ENCODE measurements at regions not wholly inside any gene's neighbourhood (a gene's known extent, or its start where the extent isn't known, plus 50 kb on each side); places are given as distances from the start of the nearest gene placed in this dataset.
"Not testable (repeated sequence)": the region's sequence is repeated elsewhere in the genome, so short reads cannot be mapped to it uniquely, and the experiment has no call there.

GRCh38 chr20:51945881-51946280, 143.6 kb upstream of the SALL4 start:
- Mint-ChIP-seq H3K4me3 (peak overlapping the region; percentile 25), H3K9me3 (no peaks in the 10 kb centered on the region), H3K27me3 (ENCODE audit: low read depth) (no peaks in the 10 kb centered on the region), H3K36me3 (ENCODE audit: low read depth) (no peaks in the 10 kb centered on the region), H3K27ac (ENCODE audit: unreplicated experiment) (peak overlapping the region; percentile 57), H3K4me1 (peaks cover 32% of the 10 kb centered on the region)
- TF ChIP-seq CTCF (conservative IDR thresholded peaks at IDR 0.05): no peak
- DNase-seq (ENCODE audit: low read depth, low spot score): no peak

GRCh38 chr20:51945177-51945576, 142.9 kb upstream of the SALL4 start:
- DNase-seq (ENCODE audit: low read depth, low spot score): no peak
- TF ChIP-seq CTCF (conservative IDR thresholded peaks at IDR 0.05): no peak
- Mint-ChIP-seq H3K27me3 (ENCODE audit: low read depth) (no peaks in the 10 kb centered on the region), H3K9me3 (no peaks in the 10 kb centered on the region), H3K36me3 (ENCODE audit: low read depth) (no peaks in the 10 kb centered on the region), H3K4me1 (peaks cover 30% of the 10 kb centered on the region), H3K27ac (ENCODE audit: unreplicated experiment) (no peak overlapping the region), H3K4me3 (no peak overlapping the region)

- H3K9me3 Mint-ChIP-seq: no peaks in the 10 kb centered on the region
- no peak overlapping the region for H3K27ac Mint-ChIP-seq (ENCODE audit: unreplicated experiment)
- H3K36me3 Mint-ChIP-seq (ENCODE audit: low read depth): no peaks in the 10 kb centered on the region
- no peak for DNase-seq (ENCODE audit: low read depth, low spot score)
- no peaks in the 10 kb centered on the region for H3K27me3 Mint-ChIP-seq (ENCODE audit: low read depth)
- no peak overlapping the region for H3K4me3 Mint-ChIP-seq
- H3K4me1 Mint-ChIP-seq: peaks cover 22% of the 10 kb centered on the region
- TF ChIP-seq CTCF (conservative IDR thresholded peaks at IDR 0.05): no peak
Observed at GRCh38 chr20:51943761-51944160, 141.4 kb upstream of the SALL4 start.

GRCh38 chr20:51943326-51943725, 141.0 kb upstream of the SALL4 start:
- DNase-seq (ENCODE audit: low read depth, low spot score); H3K9me3 Mint-ChIP-seq; H3K27ac Mint-ChIP-seq (ENCODE audit: unreplicated experiment); H3K4me3 Mint-ChIP-seq; H3K27me3 Mint-ChIP-seq (ENCODE audit: low read depth); H3K36me3 Mint-ChIP-seq (ENCODE audit: low read depth): not testable (repeated sequence)
- H3K4me1 Mint-ChIP-seq: peaks cover 19% of the 10 kb centered on the region

GRCh38 chr20:51941503-51941902, 139.2 kb upstream of the SALL4 start:
- H3K4me1 Mint-ChIP-seq: peaks cover 19% of the 10 kb centered on the region
- no peaks in the 10 kb centered on the region for H3K9me3 Mint-ChIP-seq
- DNase-seq (ENCODE audit: low read depth, low spot score): no peak
- H3K27me3 Mint-ChIP-seq (ENCODE audit: low read depth): no peaks in the 10 kb centered on the region
- H3K27ac Mint-ChIP-seq (ENCODE audit: unreplicated experiment): no peak overlapping the region
- no peak overlapping the region for H3K4me3 Mint-ChIP-seq
- TF ChIP-seq CTCF (conservative IDR thresholded peaks at IDR 0.05): no peak
- H3K36me3 Mint-ChIP-seq (ENCODE audit: low read depth): no peaks in the 10 kb centered on the region

- DNase-seq (ENCODE audit: low read depth, low spot score): no peak
- Mint-ChIP-seq H3K4me3 (no peak overlapping the region), H3K27me3 (ENCODE audit: low read depth) (no peaks in the 10 kb centered on the region), H3K9me3 (no peaks in the 10 kb centered on the region), H3K27ac (ENCODE audit: unreplicated experiment) (no peak overlapping the region), H3K36me3 (ENCODE audit: low read depth) (no peaks in the 10 kb centered on the region), H3K4me1 (peaks cover 14% of the 10 kb centered on the region)
- TF ChIP-seq CTCF (conservative IDR thresholded peaks at IDR 0.05): no peak
Observed at GRCh38 chr20:51939259-51939585, 136.9 kb upstream of the SALL4 start.

Data from neural crest cell (in vitro differentiated cells).